ENCODE measurements at regions not wholly inside any gene's neighbourhood (a gene's known extent, or its start where the extent isn't known, plus 50 kb on each side); places are given as distances from the start of the nearest gene placed in this dataset.

DNA sequence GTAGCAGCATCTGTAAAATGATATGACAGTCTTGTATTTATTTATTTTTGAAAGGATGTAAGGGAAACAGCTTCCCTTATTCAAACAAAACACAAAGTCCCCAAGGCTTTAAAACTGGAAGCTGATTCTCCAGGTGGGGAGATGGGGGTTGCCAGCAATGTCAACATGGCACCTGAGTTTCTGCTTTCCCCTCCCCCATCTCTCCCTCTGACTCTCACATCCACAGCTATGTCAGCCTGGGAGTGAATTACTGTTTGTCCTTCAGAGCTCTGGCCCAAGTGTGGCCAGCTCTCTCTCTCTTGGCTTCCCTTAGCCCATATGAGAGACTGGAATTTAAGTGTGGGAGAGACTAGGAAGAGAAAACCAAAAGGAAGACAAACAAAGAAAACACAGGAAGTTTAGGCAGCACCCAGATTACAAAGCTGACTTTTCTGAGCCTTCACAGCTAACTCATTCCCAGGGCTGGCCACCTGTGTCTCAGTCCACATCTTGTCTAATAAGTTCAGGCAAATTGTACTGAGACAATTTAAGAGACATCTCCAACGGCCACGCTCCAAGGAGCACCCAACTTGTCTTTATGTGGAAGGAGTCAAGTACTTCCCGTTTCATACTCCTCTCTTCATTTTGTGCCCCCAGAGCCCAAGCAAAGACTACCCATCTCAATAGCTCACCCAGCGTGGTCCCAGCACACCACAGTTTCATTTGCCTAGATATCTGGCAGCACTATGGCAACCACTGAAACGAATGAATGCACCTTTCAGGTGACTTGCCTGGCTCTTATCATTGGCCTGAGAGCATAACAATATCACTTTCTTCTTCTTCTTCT, 69.2 kb downstream of the SOX9 start (continued):
- TF ChIP-seq, protein P1, sequence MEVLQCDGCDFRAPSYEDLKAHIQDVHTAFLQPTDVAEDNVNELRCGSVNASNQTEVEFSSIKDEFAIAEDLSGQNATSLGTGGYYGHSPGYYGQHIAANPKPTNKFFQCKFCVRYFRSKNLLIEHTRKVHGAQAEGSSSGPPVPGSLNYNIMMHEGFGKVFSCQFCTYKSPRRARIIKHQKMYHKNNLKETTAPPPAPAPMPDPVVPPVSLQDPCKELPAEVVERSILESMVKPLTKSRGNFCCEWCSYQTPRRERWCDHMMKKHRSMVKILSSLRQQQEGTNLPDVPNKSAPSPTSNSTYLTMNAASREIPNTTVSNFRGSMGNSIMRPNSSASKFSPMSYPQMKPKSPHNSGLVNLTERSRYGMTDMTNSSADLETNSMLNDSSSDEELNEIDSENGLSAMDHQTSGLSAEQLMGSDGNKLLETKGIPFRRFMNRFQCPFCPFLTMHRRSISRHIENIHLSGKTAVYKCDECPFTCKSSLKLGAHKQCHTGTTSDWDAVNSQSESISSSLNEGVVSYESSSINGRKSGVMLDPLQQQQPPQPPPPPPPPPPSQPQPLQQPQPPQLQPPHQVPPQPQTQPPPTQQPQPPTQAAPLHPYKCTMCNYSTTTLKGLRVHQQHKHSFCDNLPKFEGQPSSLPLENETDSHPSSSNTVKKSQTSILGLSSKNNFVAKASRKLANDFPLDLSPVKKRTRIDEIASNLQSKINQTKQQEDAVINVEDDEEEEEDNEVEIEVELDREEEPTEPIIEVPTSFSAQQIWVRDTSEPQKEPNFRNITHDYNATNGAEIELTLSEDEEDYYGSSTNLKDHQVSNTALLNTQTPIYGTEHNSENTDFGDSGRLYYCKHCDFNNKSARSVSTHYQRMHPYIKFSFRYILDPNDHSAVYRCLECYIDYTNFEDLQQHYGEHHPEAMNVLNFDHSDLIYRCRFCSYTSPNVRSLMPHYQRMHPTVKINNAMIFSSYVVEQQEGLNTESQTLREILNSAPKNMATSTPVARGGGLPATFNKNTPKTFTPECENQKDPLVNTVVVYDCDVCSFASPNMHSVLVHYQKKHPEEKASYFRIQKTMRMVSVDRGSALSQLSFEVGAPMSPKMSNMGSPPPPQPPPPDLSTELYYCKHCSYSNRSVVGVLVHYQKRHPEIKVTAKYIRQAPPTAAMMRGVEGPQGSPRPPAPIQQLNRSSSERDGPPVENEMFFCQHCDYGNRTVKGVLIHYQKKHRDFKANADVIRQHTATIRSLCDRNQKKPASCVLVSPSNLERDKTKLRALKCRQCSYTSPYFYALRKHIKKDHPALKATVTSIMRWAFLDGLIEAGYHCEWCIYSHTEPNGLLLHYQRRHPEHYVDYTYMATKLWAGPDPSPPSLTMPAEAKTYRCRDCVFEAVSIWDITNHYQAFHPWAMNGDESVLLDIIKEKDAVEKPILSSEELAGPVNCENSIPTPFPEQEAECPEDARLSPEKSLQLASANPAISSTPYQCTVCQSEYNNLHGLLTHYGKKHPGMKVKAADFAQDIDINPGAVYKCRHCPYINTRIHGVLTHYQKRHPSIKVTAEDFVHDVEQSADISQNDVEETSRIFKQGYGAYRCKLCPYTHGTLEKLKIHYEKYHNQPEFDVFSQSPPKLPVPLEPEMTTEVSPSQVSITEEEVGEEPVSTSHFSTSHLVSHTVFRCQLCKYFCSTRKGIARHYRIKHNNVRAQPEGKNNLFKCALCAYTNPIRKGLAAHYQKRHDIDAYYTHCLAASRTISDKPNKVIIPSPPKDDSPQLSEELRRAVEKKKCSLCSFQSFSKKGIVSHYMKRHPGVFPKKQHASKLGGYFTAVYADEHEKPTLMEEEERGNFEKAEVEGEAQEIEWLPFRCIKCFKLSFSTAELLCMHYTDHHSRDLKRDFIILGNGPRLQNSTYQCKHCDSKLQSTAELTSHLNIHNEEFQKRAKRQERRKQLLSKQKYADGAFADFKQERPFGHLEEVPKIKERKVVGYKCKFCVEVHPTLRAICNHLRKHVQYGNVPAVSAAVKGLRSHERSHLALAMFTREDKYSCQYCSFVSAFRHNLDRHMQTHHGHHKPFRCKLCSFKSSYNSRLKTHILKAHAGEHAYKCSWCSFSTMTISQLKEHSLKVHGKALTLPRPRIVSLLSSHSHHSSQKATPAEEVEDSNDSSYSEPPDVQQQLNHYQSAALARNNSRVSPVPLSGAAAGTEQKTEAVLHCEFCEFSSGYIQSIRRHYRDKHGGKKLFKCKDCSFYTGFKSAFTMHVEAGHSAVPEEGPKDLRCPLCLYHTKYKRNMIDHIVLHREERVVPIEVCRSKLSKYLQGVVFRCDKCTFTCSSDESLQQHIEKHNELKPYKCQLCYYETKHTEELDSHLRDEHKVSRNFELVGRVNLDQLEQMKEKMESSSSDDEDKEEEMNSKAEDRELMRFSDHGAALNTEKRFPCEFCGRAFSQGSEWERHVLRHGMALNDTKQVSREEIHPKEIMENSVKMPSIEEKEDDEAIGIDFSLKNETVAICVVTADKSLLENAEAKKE (CRISPR knock-in tag; IDR thresholded peaks at IDR 0.05): no peak
- TF ChIP-seq, protein P2, sequence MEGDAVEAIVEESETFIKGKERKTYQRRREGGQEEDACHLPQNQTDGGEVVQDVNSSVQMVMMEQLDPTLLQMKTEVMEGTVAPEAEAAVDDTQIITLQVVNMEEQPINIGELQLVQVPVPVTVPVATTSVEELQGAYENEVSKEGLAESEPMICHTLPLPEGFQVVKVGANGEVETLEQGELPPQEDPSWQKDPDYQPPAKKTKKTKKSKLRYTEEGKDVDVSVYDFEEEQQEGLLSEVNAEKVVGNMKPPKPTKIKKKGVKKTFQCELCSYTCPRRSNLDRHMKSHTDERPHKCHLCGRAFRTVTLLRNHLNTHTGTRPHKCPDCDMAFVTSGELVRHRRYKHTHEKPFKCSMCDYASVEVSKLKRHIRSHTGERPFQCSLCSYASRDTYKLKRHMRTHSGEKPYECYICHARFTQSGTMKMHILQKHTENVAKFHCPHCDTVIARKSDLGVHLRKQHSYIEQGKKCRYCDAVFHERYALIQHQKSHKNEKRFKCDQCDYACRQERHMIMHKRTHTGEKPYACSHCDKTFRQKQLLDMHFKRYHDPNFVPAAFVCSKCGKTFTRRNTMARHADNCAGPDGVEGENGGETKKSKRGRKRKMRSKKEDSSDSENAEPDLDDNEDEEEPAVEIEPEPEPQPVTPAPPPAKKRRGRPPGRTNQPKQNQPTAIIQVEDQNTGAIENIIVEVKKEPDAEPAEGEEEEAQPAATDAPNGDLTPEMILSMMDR (conservative IDR thresholded peaks at IDR 0.05; ENCODE audit: low read depth in 2 of 2): no peak

DNA sequence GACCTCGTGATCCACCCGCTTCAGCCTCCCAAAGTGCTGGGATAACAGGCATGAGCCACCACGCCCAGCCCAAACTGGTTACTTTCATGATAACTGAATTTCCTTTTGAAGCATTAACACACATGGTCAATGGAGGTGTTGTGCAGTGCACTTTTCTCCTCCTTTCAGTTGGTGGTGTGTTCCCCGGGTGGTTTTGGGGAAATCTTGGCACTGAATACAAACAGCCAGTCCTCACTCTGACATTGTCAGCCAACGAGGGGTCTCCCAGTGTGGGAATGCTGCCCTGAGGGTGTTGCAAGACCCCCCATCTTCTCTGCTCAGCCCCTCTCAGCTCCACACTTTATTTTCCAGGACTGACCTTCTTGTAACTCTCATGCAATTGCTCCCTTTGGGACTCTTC, 70.5 kb downstream of the SOX9 start:
- H3K36me3 Mint-ChIP-seq (ENCODE audit: low read depth): no peaks in the 10 kb centered on the region
- H3K9me2 ChIP-seq (ENCODE audit: insufficient read depth): peaks cover 9% of the 10 kb centered on the region
- H3K4me2 ChIP-seq: no peak overlapping the region
- H3K27me3 ChIP-seq (ENCODE audit: insufficient read depth): no peaks in the 10 kb centered on the region
- H3K4me3 Mint-ChIP-seq: no peak overlapping the region
- H3K27ac Mint-ChIP-seq: no peak overlapping the region
- H3F3A ChIP-seq (replicated peaks; ENCODE audit: low read depth): no peaks in the 10 kb centered on the region
- H3K4me1 Mint-ChIP-seq: peaks cover 3% of the 10 kb centered on the region; the same call in 1 of the 3 replicates
- H3K9me3 Mint-ChIP-seq: no peaks in the 10 kb centered on the region
- no peaks in the 10 kb centered on the region for H3K4me1 ChIP-seq (ENCODE audit: insufficient read depth)
- no peak overlapping the region for H3K27ac ChIP-seq (ENCODE audit: low read depth)
- H3K4me3 ChIP-seq: no peak overlapping the region
- H4K20me1 ChIP-seq (replicated peaks; ENCODE audit: insufficient read depth): no peaks in the 10 kb centered on the region
- peaks cover 8% of the 10 kb centered on the region for H3K27me3 Mint-ChIP-seq (ENCODE audit: insufficient read depth, low read depth, poor library complexity)
- no peaks in the 10 kb centered on the region for H3K79me2 ChIP-seq (replicated peaks; ENCODE audit: insufficient read depth)
- DNase-seq (ENCODE audit: low spot score) (no peak), ATAC-seq (no peak)
- H3K36me3 ChIP-seq (ENCODE audit: insufficient read depth): no peaks in the 10 kb centered on the region
- H2AFZ ChIP-seq: no peak overlapping the region
- TF ChIP-seq CREB1 (CRISPR knock-in tag; IDR thresholded peaks at IDR 0.05; ENCODE audit: low read depth): no peak
- TF ChIP-seq, protein P2 (conservative IDR thresholded peaks at IDR 0.05; ENCODE audit: low read depth in 2 of 2): no peak
- TF ChIP-seq STAT1 (IDR thresholded peaks at IDR 0.05; ENCODE audit: unreplicated experiment): no peak
- no peak for TF ChIP-seq ZNF331 (CRISPR knock-in tag; IDR thresholded peaks at IDR 0.05; ENCODE audit: low read depth)

Measured in GM23338 (cell line).